Cardiac muscle cell (in vitro differentiated cells and primary cell): ENCODE measurements at regions not wholly inside any gene's neighbourhood (a gene's known extent, or its start where the extent isn't known, plus 50 kb on each side); places are given as distances from the start of the nearest gene placed in this dataset.
A peak's percentile ranks its signal among the peaks of the same experiment; 100 is the strongest.

ENCODE experiments used
- DNase-seq, 2 donors: peaks; one replicate each; pipeline versions ENCODE4 v3.0.0 to v3.0.0-alpha.2; 2010 to 2017; ENCODE audit warnings: low read depth in 1 of 2, low spot score in 1 of 2
- H3K27ac ChIP-seq: fragments of 200-600 bp; sonication (generic); 2 replicates; pipeline ENCODE4 v1.5.1; 2016
- H3K27me3 ChIP-seq: fragments of 200-600 bp; sonication (generic); 2 replicates; pipeline ENCODE4 v1.6.0; 2016; ENCODE audit warnings: control low read depth
- H3K36me3 ChIP-seq: fragments of 200-600 bp; sonication (generic); 2 replicates; pipeline ENCODE4 v1.5.1; 2016; ENCODE audit warnings: control low read depth
- H3K4me1 ChIP-seq: fragments of 200-600 bp; sonication (generic); 2 replicates; pipeline ENCODE4 v1.8.1; 2017; ENCODE audit warnings: low read depth, mild to moderate bottlenecking, mixed run types
- H3K4me3 ChIP-seq: fragments of 200-600 bp; sonication (generic); 2 replicates; pipeline ENCODE4 v1.5.1; 2016; ENCODE audit warnings: mild to moderate bottlenecking
- H3K9me3 ChIP-seq: fragments of 200-600 bp; sonication (generic); 2 replicates; pipeline ENCODE4 v1.5.1; 2017; ENCODE audit warnings: low read depth, mild to moderate bottlenecking, control low read depth
- CTCF ChIP-seq: IDR thresholded peaks from 2 replicates; pipeline ENCODE4 v1.5.1; 2012; ENCODE audit warnings: low read depth, mild to moderate bottlenecking, low read length

- Histone ChIP-seq H3K9me3 (no peaks in the 10 kb centered on the region), H3K27ac (no peak overlapping the region), H3K27me3 (no peaks in the 10 kb centered on the region), H3K4me3 (no peak overlapping the region), H3K4me1 (no peaks in the 10 kb centered on the region), H3K36me3 (no peaks in the 10 kb centered on the region)
- DNase-seq: no peak
- TF ChIP-seq CTCF: no peak
Measured at GRCh38 chrX:45718676-45719075, 518.0 kb upstream of the DIPK2B start.

DNA sequence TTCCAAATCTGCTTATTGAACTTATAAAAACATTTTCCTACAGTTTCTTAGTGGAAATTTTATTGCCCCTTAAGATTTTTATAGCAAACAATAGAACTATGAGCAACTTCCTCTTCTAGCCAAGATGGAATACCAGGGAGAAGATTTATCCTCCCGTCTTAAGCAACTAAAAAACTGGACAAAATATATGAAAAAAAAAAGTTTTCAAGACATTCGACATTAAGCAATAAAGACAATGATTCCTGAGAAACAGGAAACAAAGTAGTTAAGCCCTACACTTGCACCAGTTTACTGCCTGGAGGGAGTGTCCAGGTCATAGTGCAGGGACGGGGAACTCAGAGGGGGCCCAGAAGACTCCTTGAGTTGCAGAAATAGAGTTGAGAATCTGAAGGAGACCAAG is 516.1 kb upstream of the DIPK2B start:
- peak in 1 of 2 donors; percentile 11 for DNase-seq
- no peak overlapping the region for H3K27ac ChIP-seq
- H3K27me3 ChIP-seq: no peaks in the 10 kb centered on the region
- no peak for TF ChIP-seq CTCF
- no peaks in the 10 kb centered on the region for H3K36me3 ChIP-seq
- H3K4me1 ChIP-seq: no peaks in the 10 kb centered on the region
- no peaks in the 10 kb centered on the region for H3K9me3 ChIP-seq
- no peak overlapping the region for H3K4me3 ChIP-seq

- no peak overlapping the region for H3K27ac ChIP-seq
- TF ChIP-seq CTCF: no peak
- no peaks in the 10 kb centered on the region for H3K27me3 ChIP-seq
- H3K9me3 ChIP-seq: no peaks in the 10 kb centered on the region
- no peak overlapping the region for H3K4me3 ChIP-seq
- DNase-seq: no peak
- no peaks in the 10 kb centered on the region for H3K4me1 ChIP-seq
- no peaks in the 10 kb centered on the region for H3K36me3 ChIP-seq
Measured at GRCh38 chrX:45715748-45716147, 515.1 kb upstream of the DIPK2B start.

- no peak for TF ChIP-seq CTCF
- no peaks in the 10 kb centered on the region for H3K4me1 ChIP-seq
- DNase-seq: peak in 1 of 2 donors; percentile 46
- no peaks in the 10 kb centered on the region for H3K9me3 ChIP-seq
- no peaks in the 10 kb centered on the region for H3K36me3 ChIP-seq
- H3K27me3 ChIP-seq: no peaks in the 10 kb centered on the region
- H3K27ac ChIP-seq: no peak overlapping the region
- H3K4me3 ChIP-seq: no peak overlapping the region
Measured at GRCh38 chrX:45714866-45715265, 514.2 kb upstream of the DIPK2B start.

- Histone ChIP-seq H3K27me3 (no peaks in the 10 kb centered on the region), H3K9me3 (no peaks in the 10 kb centered on the region), H3K4me3 (no peak overlapping the region), H3K27ac (no peak overlapping the region), H3K4me1 (no peaks in the 10 kb centered on the region), H3K36me3 (no peaks in the 10 kb centered on the region)
- no peak for TF ChIP-seq CTCF
- peak in 1 of 2 donors; percentile 14 for DNase-seq
Measured at GRCh38 chrX:45712067-45712466, 511.4 kb upstream of the DIPK2B start.

DNA sequence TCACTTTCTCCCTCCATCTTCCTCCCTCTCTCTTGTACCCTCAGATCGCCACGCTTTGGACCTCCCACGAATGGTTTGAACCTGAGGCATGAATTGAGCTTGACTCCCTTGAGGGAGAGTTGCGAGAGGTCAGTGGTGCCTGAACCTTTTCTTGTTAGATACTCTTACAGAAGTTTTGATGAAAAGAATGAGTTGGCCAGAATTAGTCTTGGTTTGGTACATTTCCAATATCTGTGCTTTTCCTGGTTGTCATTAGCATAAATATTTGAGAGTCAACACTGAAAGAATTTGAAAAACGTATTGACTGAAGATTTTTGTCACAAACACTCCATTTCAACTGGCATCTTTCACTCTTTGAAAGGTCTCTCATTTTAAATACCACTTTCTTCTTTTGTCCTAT is 510.6 kb upstream of the DIPK2B start:
- peak in 1 of 2 donors; percentile 20 for DNase-seq
- no peaks in the 10 kb centered on the region for H3K27me3 ChIP-seq
- H3K27ac ChIP-seq: no peak overlapping the region
- TF ChIP-seq CTCF: no peak
- H3K4me3 ChIP-seq: no peak overlapping the region
- H3K36me3 ChIP-seq: no peaks in the 10 kb centered on the region
- no peaks in the 10 kb centered on the region for H3K9me3 ChIP-seq
- H3K4me1 ChIP-seq: no peaks in the 10 kb centered on the region
